ENCODE measurements at regions not wholly inside any gene's neighbourhood (a gene's known extent, or its start where the extent isn't known, plus 50 kb on each side); places are given as distances from the start of the nearest gene placed in this dataset.

- Histone ChIP-seq H3K9ac (ENCODE audit: low read length) (no peak overlapping the region), H3K4me1 (ENCODE audit: control insufficient read depth, insufficient read depth, low read length) (peaks cover under 1% of the 10 kb centered on the region), H3K36me3 (ENCODE audit: control insufficient read depth, insufficient read depth, low read length) (no peaks in the 10 kb centered on the region), H3K27me3 (ENCODE audit: control insufficient read depth, insufficient read depth, low read length) (no peaks in the 10 kb centered on the region), H3K4me3 (ENCODE audit: low read length) (no peak overlapping the region), H3K27ac (ENCODE audit: low read depth, low read length) (peak overlapping the region; percentile 14)
Observed at GRCh38 chr10:94093286-94093905, 99.7 kb downstream of the PLCE1 start.

- no peak overlapping the region for H3K27ac ChIP-seq (ENCODE audit: low read depth, low read length)
- no peak overlapping the region for H3K4me3 ChIP-seq (ENCODE audit: low read length)
Observed at GRCh38 chr10:94094540-94094939, 100.8 kb downstream of the PLCE1 start.

GRCh38 chr10:94097656-94098055 is 103.9 kb downstream of the PLCE1 start:
- H3K27me3 ChIP-seq (ENCODE audit: control insufficient read depth, insufficient read depth, low read length) = no peaks in the 10 kb centered on the region
- H3K4me3 ChIP-seq (ENCODE audit: low read length) = no peak overlapping the region
- H3K36me3 ChIP-seq (ENCODE audit: control insufficient read depth, insufficient read depth, low read length) = no peaks in the 10 kb centered on the region
- no peak overlapping the region for H3K27ac ChIP-seq (ENCODE audit: low read depth, low read length)
- no peaks in the 10 kb centered on the region for H3K4me1 ChIP-seq (ENCODE audit: control insufficient read depth, insufficient read depth, low read length)
- no peak overlapping the region for H3K9ac ChIP-seq (ENCODE audit: low read length)

More at GRCh38 chr10:94094540-94094939, 100.8 kb downstream of the PLCE1 start:
- Histone ChIP-seq H3K9ac (ENCODE audit: low read length) (no peak overlapping the region), H3K4me1 (ENCODE audit: control insufficient read depth, insufficient read depth, low read length) (no peaks in the 10 kb centered on the region), H3K27me3 (ENCODE audit: control insufficient read depth, insufficient read depth, low read length) (no peaks in the 10 kb centered on the region), H3K36me3 (ENCODE audit: control insufficient read depth, insufficient read depth, low read length) (no peaks in the 10 kb centered on the region)

- no peak overlapping the region for H3K27ac ChIP-seq (ENCODE audit: low read depth, low read length)
- no peak overlapping the region for H3K9ac ChIP-seq (ENCODE audit: low read length)
- H3K4me1 ChIP-seq (ENCODE audit: control insufficient read depth, insufficient read depth, low read length) = peaks cover 4% of the 10 kb centered on the region
- no peaks in the 10 kb centered on the region for H3K36me3 ChIP-seq (ENCODE audit: control insufficient read depth, insufficient read depth, low read length)
- H3K4me3 ChIP-seq (ENCODE audit: low read length) = no peak overlapping the region
- H3K27me3 ChIP-seq (ENCODE audit: control insufficient read depth, insufficient read depth, low read length) = no peaks in the 10 kb centered on the region
Observed at GRCh38 chr10:94098896-94099295, 105.2 kb downstream of the PLCE1 start.

DNA sequence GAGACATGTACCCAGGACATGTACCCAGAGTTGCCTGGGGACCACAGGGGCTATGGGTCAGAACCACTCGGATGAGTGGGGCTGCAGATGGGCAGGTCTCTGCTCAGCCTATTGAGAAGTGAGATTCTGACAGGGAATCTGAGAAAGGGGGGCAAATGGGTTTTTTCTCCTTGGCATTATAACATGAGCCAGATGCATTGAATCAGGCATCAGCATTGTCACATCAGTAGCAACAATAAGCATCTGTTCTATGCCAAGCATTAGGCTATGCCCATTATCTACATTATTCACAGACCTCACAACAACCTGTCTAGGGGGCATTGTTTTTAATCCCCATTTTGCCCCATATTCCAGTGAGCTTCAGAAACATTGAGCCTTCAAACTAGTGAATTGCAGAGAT is 108.2 kb downstream of the PLCE1 start:
- Histone ChIP-seq H3K36me3 (ENCODE audit: control insufficient read depth, insufficient read depth, low read length) (no peaks in the 10 kb centered on the region), H3K9ac (ENCODE audit: low read length) (no peak overlapping the region), H3K27me3 (ENCODE audit: control insufficient read depth, insufficient read depth, low read length) (no peaks in the 10 kb centered on the region), H3K4me3 (ENCODE audit: low read length) (no peak overlapping the region), H3K4me1 (ENCODE audit: control insufficient read depth, insufficient read depth, low read length) (peaks cover 4% of the 10 kb centered on the region), H3K27ac (ENCODE audit: low read depth, low read length) (no peak overlapping the region)

DNA sequence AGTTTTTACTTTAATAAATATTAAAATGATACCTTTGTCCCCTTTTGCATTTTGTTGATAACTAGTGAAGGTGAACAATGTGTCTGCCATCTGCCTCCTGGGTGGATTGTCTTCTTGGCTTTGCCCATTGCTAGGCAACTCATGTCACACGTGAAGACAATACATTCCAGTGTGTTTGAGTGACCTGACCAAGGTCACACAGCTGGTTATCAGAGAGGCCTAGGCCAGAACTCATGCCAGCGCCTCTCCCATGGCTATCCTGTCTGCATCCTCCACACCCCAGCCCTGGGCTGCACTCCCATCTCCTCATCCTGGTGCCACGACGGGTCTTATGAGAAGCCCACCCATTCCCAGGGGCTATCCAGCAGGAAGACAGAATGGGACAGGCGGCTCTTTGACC is 108.7 kb downstream of the PLCE1 start:
- no peaks in the 10 kb centered on the region for H3K27me3 ChIP-seq (ENCODE audit: control insufficient read depth, insufficient read depth, low read length)
- H3K4me3 ChIP-seq (ENCODE audit: low read length) = no peak overlapping the region
- H3K27ac ChIP-seq (ENCODE audit: low read depth, low read length) = no peak overlapping the region

DNA sequence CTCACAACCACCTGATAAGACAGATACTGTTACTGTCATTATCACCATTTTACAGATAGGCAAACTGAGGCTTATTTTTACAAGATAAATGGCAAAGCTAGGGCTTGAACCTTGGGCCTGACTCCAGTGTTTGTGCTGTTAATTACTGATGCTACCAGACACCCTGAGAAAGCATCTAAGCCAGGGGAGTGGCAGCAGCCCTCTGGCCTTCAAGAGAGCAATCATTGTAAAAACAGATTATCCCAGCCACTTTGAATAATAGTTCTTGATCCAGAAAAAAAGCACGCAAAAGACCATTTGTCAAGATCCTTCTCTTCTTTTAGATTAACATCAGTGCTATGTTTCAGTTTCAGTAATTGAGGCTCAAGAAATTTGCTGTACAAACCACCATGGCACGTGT is 109.5 kb downstream of the PLCE1 start:
- no peaks in the 10 kb centered on the region for H3K27me3 ChIP-seq (ENCODE audit: control insufficient read depth, insufficient read depth, low read length)

More for the DNA sequence above, 108.7 kb downstream of the PLCE1 start:
- peaks cover 4% of the 10 kb centered on the region for H3K4me1 ChIP-seq (ENCODE audit: control insufficient read depth, insufficient read depth, low read length)
- H3K36me3 ChIP-seq (ENCODE audit: control insufficient read depth, insufficient read depth, low read length) = no peaks in the 10 kb centered on the region
- no peak overlapping the region for H3K9ac ChIP-seq (ENCODE audit: low read length)

GRCh38 chr10:94103801-94104221 is 110.1 kb downstream of the PLCE1 start:
- H3K4me1 ChIP-seq (ENCODE audit: control insufficient read depth, insufficient read depth, low read length) = peaks cover 4% of the 10 kb centered on the region
- no peak overlapping the region for H3K27ac ChIP-seq (ENCODE audit: low read depth, low read length)
- H3K4me3 ChIP-seq (ENCODE audit: low read length) = no peak overlapping the region

More for the DNA sequence above, 109.5 kb downstream of the PLCE1 start:
- Histone ChIP-seq H3K9ac (ENCODE audit: low read length) (no peak overlapping the region), H3K4me3 (ENCODE audit: low read length) (no peak overlapping the region), H3K4me1 (ENCODE audit: control insufficient read depth, insufficient read depth, low read length) (peaks cover 4% of the 10 kb centered on the region), H3K36me3 (ENCODE audit: control insufficient read depth, insufficient read depth, low read length) (no peaks in the 10 kb centered on the region), H3K27ac (ENCODE audit: low read depth, low read length) (no peak overlapping the region)

GRCh38 chr10:94104316-94105000 is 110.7 kb downstream of the PLCE1 start:
- H3K27ac ChIP-seq (ENCODE audit: low read depth, low read length) = no peak overlapping the region
- no peak overlapping the region for H3K4me3 ChIP-seq (ENCODE audit: low read length)
- H3K36me3 ChIP-seq (ENCODE audit: control insufficient read depth, insufficient read depth, low read length) = no peaks in the 10 kb centered on the region
- H3K4me1 ChIP-seq (ENCODE audit: control insufficient read depth, insufficient read depth, low read length) = peaks cover 4% of the 10 kb centered on the region
- H3K9ac ChIP-seq (ENCODE audit: low read length) = no peak overlapping the region
- no peaks in the 10 kb centered on the region for H3K27me3 ChIP-seq (ENCODE audit: control insufficient read depth, insufficient read depth, low read length)

More at GRCh38 chr10:94103801-94104221, 110.1 kb downstream of the PLCE1 start:
- Histone ChIP-seq H3K27me3 (ENCODE audit: control insufficient read depth, insufficient read depth, low read length) (no peaks in the 10 kb centered on the region), H3K36me3 (ENCODE audit: control insufficient read depth, insufficient read depth, low read length) (no peaks in the 10 kb centered on the region), H3K9ac (ENCODE audit: low read length) (no peak overlapping the region)

DNA sequence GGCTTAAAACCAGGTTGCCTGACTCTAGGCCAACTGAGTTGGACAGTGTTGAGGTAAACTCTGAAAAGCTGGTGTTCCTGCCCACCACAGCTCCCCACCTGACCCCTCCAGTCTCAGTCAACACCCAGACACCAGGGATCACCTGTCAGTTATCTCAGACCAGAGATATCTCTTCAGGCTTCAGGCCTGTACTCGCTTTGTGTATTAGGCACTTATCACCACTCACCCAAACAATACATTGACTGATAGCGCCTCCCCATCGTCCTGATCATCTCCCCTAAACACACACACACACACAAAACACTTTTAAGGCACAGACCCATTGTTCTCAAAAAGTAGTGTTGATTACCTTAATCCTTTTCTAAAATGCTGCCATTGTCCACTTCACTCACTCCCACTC is 111.5 kb downstream of the PLCE1 start:
- no peak overlapping the region for H3K27ac ChIP-seq (ENCODE audit: low read depth, low read length)
- no peak overlapping the region for H3K4me3 ChIP-seq (ENCODE audit: low read length)
- H3K36me3 ChIP-seq (ENCODE audit: control insufficient read depth, insufficient read depth, low read length) = no peaks in the 10 kb centered on the region
- H3K27me3 ChIP-seq (ENCODE audit: control insufficient read depth, insufficient read depth, low read length) = no peaks in the 10 kb centered on the region
- H3K4me1 ChIP-seq (ENCODE audit: control insufficient read depth, insufficient read depth, low read length) = peaks cover 4% of the 10 kb centered on the region
- no peak overlapping the region for H3K9ac ChIP-seq (ENCODE audit: low read length)

DNA sequence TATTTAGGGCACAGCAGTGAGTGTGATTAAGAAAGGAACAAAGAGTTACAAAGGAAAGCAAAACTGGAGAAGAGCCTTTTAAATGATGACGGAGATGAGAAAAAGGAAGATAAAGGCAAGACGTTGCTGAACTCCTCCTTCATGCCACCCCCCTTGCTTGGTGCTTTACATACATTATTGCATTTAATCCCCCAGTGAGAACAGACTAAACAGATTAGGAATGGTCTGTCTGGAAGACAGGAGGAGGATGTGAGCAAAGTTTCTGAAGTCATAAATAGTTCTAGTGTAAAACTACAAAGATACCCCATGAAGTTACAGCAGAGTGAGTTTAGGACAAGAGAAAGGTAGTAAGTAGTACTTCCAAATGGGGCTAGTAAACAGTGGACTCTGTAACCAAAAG is 113.5 kb downstream of the PLCE1 start:
- no peaks in the 10 kb centered on the region for H3K27me3 ChIP-seq (ENCODE audit: control insufficient read depth, insufficient read depth, low read length)
- no peaks in the 10 kb centered on the region for H3K36me3 ChIP-seq (ENCODE audit: control insufficient read depth, insufficient read depth, low read length)

GRCh38 chr10:94108200-94108599 is 114.5 kb downstream of the PLCE1 start:
- Histone ChIP-seq H3K4me1 (ENCODE audit: control insufficient read depth, insufficient read depth, low read length) (peaks cover 4% of the 10 kb centered on the region), H3K27ac (ENCODE audit: low read depth, low read length) (no peak overlapping the region), H3K9ac (ENCODE audit: low read length) (no peak overlapping the region)

More for the DNA sequence above, 113.5 kb downstream of the PLCE1 start:
- no peak overlapping the region for H3K9ac ChIP-seq (ENCODE audit: low read length)
- no peak overlapping the region for H3K4me3 ChIP-seq (ENCODE audit: low read length)
- H3K27ac ChIP-seq (ENCODE audit: low read depth, low read length) = no peak overlapping the region
- peaks cover 4% of the 10 kb centered on the region for H3K4me1 ChIP-seq (ENCODE audit: control insufficient read depth, insufficient read depth, low read length)

DNA sequence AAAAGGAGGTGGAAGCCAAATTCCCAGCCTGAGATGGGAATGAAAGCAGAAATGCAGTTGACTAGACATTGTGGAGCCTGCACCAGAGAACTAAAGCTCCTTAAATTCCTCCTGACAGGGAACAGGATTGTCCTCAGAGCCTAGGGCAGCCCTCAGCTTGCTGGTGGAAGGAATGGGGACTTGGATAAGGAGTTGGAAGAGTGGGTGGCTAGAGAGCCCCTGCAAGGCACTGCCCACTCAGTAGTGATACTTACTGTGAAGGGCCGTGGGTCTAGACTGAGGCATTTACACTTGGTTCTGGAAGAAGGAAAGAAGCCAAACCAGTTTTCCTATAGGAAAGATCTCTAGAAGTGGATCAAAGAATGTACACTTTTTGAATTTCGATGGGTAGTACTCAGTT is 117.6 kb downstream of the PLCE1 start:
- no peak overlapping the region for H3K27ac ChIP-seq (ENCODE audit: low read depth, low read length)

More at GRCh38 chr10:94108200-94108599, 114.5 kb downstream of the PLCE1 start:
- Histone ChIP-seq H3K27me3 (ENCODE audit: control insufficient read depth, insufficient read depth, low read length) (no peaks in the 10 kb centered on the region), H3K4me3 (ENCODE audit: low read length) (no peak overlapping the region), H3K36me3 (ENCODE audit: control insufficient read depth, insufficient read depth, low read length) (no peaks in the 10 kb centered on the region)

More for the DNA sequence above, 117.6 kb downstream of the PLCE1 start:
- no peaks in the 10 kb centered on the region for H3K27me3 ChIP-seq (ENCODE audit: control insufficient read depth, insufficient read depth, low read length)
- no peaks in the 10 kb centered on the region for H3K4me1 ChIP-seq (ENCODE audit: control insufficient read depth, insufficient read depth, low read length)
- no peak overlapping the region for H3K4me3 ChIP-seq (ENCODE audit: low read length)
- no peaks in the 10 kb centered on the region for H3K36me3 ChIP-seq (ENCODE audit: control insufficient read depth, insufficient read depth, low read length)
- no peak overlapping the region for H3K9ac ChIP-seq (ENCODE audit: low read length)
